ENCODE measurements at regions not wholly inside any gene's neighbourhood (a gene's known extent, or its start where the extent isn't known, plus 50 kb on each side); places are given as distances from the start of the nearest gene placed in this dataset.
"Not testable (repeated sequence)": the region's sequence is repeated elsewhere in the genome, so short reads cannot be mapped to it uniquely, and the experiment has no call there.

- Histone ChIP-seq H3K4me1 (ENCODE audit: control insufficient read depth in 4 of 4, insufficient read depth in 4 of 4, low read length in 3 of 4) (no peaks in the 10 kb centered on the region), H3K9ac (ENCODE audit: low read depth in 1 of 2, low read length in 2 of 2) (no peak overlapping the region), H3K27me3 (ENCODE audit: control insufficient read depth in 4 of 4, insufficient read depth in 4 of 4, low read length in 3 of 4) (no peaks in the 10 kb centered on the region), H3K27ac (ENCODE audit: low read depth in 1 of 2, low read length in 2 of 2) (no peak overlapping the region), H3K9me3 (ENCODE audit: control insufficient read depth in 4 of 4, low read length in 3 of 4) (no peaks in the 10 kb centered on the region), H3K36me3 (ENCODE audit: control insufficient read depth in 4 of 4, insufficient read depth in 3 of 4, low read depth in 1 of 4, low read length in 3 of 4) (no peaks in the 10 kb centered on the region), H3K4me3 (ENCODE audit: low read depth in 1 of 3, low read length in 3 of 3) (no peak overlapping the region)
- no peak for DNase-seq (ENCODE audit: low spot score)
- TF ChIP-seq NR2F2 (IDR thresholded peaks at IDR 0.05): no peak
- TF ChIP-seq MAX (IDR thresholded peaks at IDR 0.05): no peak
- WGBS: 31% methylated on average over 7 of the region's 7 CpGs
Measured at GRCh38 chrX:92270936-92271855, 492.0 kb downstream of the PCDH11X start.

- H3K9ac ChIP-seq (ENCODE audit: low read depth in 1 of 2, low read length in 2 of 2); H3K27ac ChIP-seq (ENCODE audit: low read depth in 1 of 2, low read length in 2 of 2); DNase-seq (ENCODE audit: low spot score); H3K36me3 ChIP-seq (ENCODE audit: control insufficient read depth in 4 of 4, insufficient read depth in 3 of 4, low read depth in 1 of 4, low read length in 3 of 4); H3K27me3 ChIP-seq (ENCODE audit: control insufficient read depth in 4 of 4, insufficient read depth in 4 of 4, low read length in 3 of 4); H3K4me3 ChIP-seq (ENCODE audit: low read depth in 1 of 3, low read length in 3 of 3); H3K4me1 ChIP-seq (ENCODE audit: control insufficient read depth in 4 of 4, insufficient read depth in 4 of 4, low read length in 3 of 4); H3K9me3 ChIP-seq (ENCODE audit: control insufficient read depth in 4 of 4, low read length in 3 of 4): not testable (repeated sequence)
- WGBS: 88% methylated on average over 7 of the region's 7 CpGs
Measured at GRCh38 chrX:92278556-92278955, 499.4 kb downstream of the PCDH11X start.

- H3K4me1 ChIP-seq (ENCODE audit: control insufficient read depth in 4 of 4, insufficient read depth in 4 of 4, low read length in 3 of 4); H3K4me3 ChIP-seq (ENCODE audit: low read depth in 1 of 3, low read length in 3 of 3); DNase-seq (ENCODE audit: low spot score); H3K9me3 ChIP-seq (ENCODE audit: control insufficient read depth in 4 of 4, low read length in 3 of 4); H3K9ac ChIP-seq (ENCODE audit: low read depth in 1 of 2, low read length in 2 of 2); H3K36me3 ChIP-seq (ENCODE audit: control insufficient read depth in 4 of 4, insufficient read depth in 3 of 4, low read depth in 1 of 4, low read length in 3 of 4); H3K27ac ChIP-seq (ENCODE audit: low read depth in 1 of 2, low read length in 2 of 2); H3K27me3 ChIP-seq (ENCODE audit: control insufficient read depth in 4 of 4, insufficient read depth in 4 of 4, low read length in 3 of 4): not testable (repeated sequence)
- WGBS: 83% methylated on average over 2 of the region's 2 CpGs
Measured at GRCh38 chrX:92280347-92280746, 501.2 kb downstream of the PCDH11X start.

GRCh38 chrX:92283308-92283707, 504.1 kb downstream of the PCDH11X start:
- Histone ChIP-seq H3K27me3 (ENCODE audit: control insufficient read depth in 4 of 4, insufficient read depth in 4 of 4, low read length in 3 of 4) (no peaks in the 10 kb centered on the region), H3K27ac (ENCODE audit: low read depth in 1 of 2, low read length in 2 of 2) (no peak overlapping the region), H3K9ac (ENCODE audit: low read depth in 1 of 2, low read length in 2 of 2) (no peak overlapping the region), H3K9me3 (ENCODE audit: control insufficient read depth in 4 of 4, low read length in 3 of 4) (no peaks in the 10 kb centered on the region), H3K4me3 (ENCODE audit: low read depth in 1 of 3, low read length in 3 of 3) (no peak overlapping the region), H3K4me1 (ENCODE audit: control insufficient read depth in 4 of 4, insufficient read depth in 4 of 4, low read length in 3 of 4) (no peaks in the 10 kb centered on the region), H3K36me3 (ENCODE audit: control insufficient read depth in 4 of 4, insufficient read depth in 3 of 4, low read depth in 1 of 4, low read length in 3 of 4) (no peaks in the 10 kb centered on the region)
- TF ChIP-seq EGR1 (IDR thresholded peaks at IDR 0.05; ENCODE audit: low read depth in 2 of 2) (no peak), FOXA2 (IDR thresholded peaks at IDR 0.05) (no peak), NR2F2 (IDR thresholded peaks at IDR 0.05) (no peak), CTCF (IDR thresholded peaks at IDR 0.05; ENCODE audit: low read depth, low read length, missing input control) (no peak), YY1 (IDR thresholded peaks at IDR 0.05) (no peak), RXRA (IDR thresholded peaks at IDR 0.05) (no peak)
- 74% methylated on average over 3 of the region's 3 CpGs for WGBS
- no peak for DNase-seq (ENCODE audit: low spot score)

GRCh38 chrX:92298067-92298466, 518.9 kb downstream of the PCDH11X start:
- WGBS: 71% methylated on average over 3 of the region's 3 CpGs
- H3K9ac ChIP-seq (ENCODE audit: low read depth in 1 of 2, low read length in 2 of 2); H3K4me1 ChIP-seq (ENCODE audit: control insufficient read depth in 4 of 4, insufficient read depth in 4 of 4, low read length in 3 of 4); DNase-seq (ENCODE audit: low spot score); H3K4me3 ChIP-seq (ENCODE audit: low read depth in 1 of 3, low read length in 3 of 3); H3K27ac ChIP-seq (ENCODE audit: low read depth in 1 of 2, low read length in 2 of 2); H3K9me3 ChIP-seq (ENCODE audit: control insufficient read depth in 4 of 4, low read length in 3 of 4); H3K36me3 ChIP-seq (ENCODE audit: control insufficient read depth in 4 of 4, insufficient read depth in 3 of 4, low read depth in 1 of 4, low read length in 3 of 4); H3K27me3 ChIP-seq (ENCODE audit: control insufficient read depth in 4 of 4, insufficient read depth in 4 of 4, low read length in 3 of 4): not testable (repeated sequence)

DNA sequence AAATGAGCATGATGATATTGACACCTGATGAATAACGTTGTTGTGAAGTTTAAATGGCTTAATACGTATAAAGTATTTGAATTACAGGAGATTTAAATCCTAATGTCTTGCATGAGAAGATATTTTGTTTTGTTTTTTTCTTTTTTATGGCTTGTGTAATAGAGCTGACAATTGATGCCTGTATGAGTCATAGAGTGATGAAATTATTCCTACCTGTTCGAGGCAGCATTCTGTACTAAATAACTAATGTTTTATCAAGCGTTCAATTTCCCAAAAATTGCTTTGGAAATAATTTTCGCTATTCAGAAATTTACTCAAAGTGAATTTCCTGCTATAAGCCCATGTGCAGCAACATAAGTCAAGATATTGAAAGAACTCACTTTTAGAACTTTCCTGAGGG, 554.0 kb downstream of the PCDH11X start:
- WGBS: 72% methylated on average over 4 of the region's 5 CpGs
- not testable (repeated sequence) for H3K4me3 ChIP-seq (ENCODE audit: low read depth in 1 of 3, low read length in 3 of 3); H3K4me1 ChIP-seq (ENCODE audit: control insufficient read depth in 4 of 4, insufficient read depth in 4 of 4, low read length in 3 of 4); H3K9me3 ChIP-seq (ENCODE audit: control insufficient read depth in 4 of 4, low read length in 3 of 4); H3K27me3 ChIP-seq (ENCODE audit: control insufficient read depth in 4 of 4, insufficient read depth in 4 of 4, low read length in 3 of 4); DNase-seq (ENCODE audit: low spot score); H3K36me3 ChIP-seq (ENCODE audit: control insufficient read depth in 4 of 4, insufficient read depth in 3 of 4, low read depth in 1 of 4, low read length in 3 of 4); H3K27ac ChIP-seq (ENCODE audit: low read depth in 1 of 2, low read length in 2 of 2); H3K9ac ChIP-seq (ENCODE audit: low read depth in 1 of 2, low read length in 2 of 2)

- not testable (repeated sequence) for H3K9ac ChIP-seq (ENCODE audit: low read depth in 1 of 2, low read length in 2 of 2); H3K4me3 ChIP-seq (ENCODE audit: low read depth in 1 of 3, low read length in 3 of 3); H3K36me3 ChIP-seq (ENCODE audit: control insufficient read depth in 4 of 4, insufficient read depth in 3 of 4, low read depth in 1 of 4, low read length in 3 of 4); H3K27me3 ChIP-seq (ENCODE audit: control insufficient read depth in 4 of 4, insufficient read depth in 4 of 4, low read length in 3 of 4); H3K27ac ChIP-seq (ENCODE audit: low read depth in 1 of 2, low read length in 2 of 2); DNase-seq (ENCODE audit: low spot score); H3K9me3 ChIP-seq (ENCODE audit: control insufficient read depth in 4 of 4, low read length in 3 of 4); H3K4me1 ChIP-seq (ENCODE audit: control insufficient read depth in 4 of 4, insufficient read depth in 4 of 4, low read length in 3 of 4)
- 64% methylated on average over 6 of the region's 6 CpGs for WGBS
Measured at GRCh38 chrX:92351065-92351464, 571.9 kb downstream of the PCDH11X start.

Data from liver (tissue), 8 donors.